Naive thymus-derived CD8-positive, alpha-beta T cell (primary cell): ENCODE measurements at regions not wholly inside any gene's neighbourhood (a gene's known extent, or its start where the extent isn't known, plus 50 kb on each side); places are given as distances from the start of the nearest gene placed in this dataset.

Experiments
- ATAC-seq, 2 donors: fragments of 150-1000 bp; cut with Tn5 transposase in 1 of 2; sonication (Bioruptor Pico), chemical (Tn5 transposase) in 1 of 2; 1 replicate in 1 of 2; 2 replicates in 1 of 2; pipeline ENCODE4 v1.10.0; 2021; ENCODE audit warnings: mild to moderate bottlenecking in 2 of 2, moderate library complexity in 2 of 2
- POLR2A ChIA-PET: fragments of 350-600 bp; sonication (Branson Sonifier 250); formaldehyde crosslinking; loops from one replicate; lab custom pipeline; 2021; ENCODE audit warnings: antibody characterized with exemption; lab: Charles Lee
- DNase-seq, 10 donors: peaks; one replicate each; pipeline versions ENCODE4 v3.0.0 to v3.0.0-alpha.2; 2020 to 2022
- H3K27ac Mint-ChIP-seq, 10 donors: one replicate each; pipeline ENCODE4 v1.8.0; 2020 to 2022; ENCODE audit warnings: mild to moderate bottlenecking in 10 of 10, mixed read lengths in 10 of 10, moderate library complexity in 4 of 10, inconsistent platforms in 1 of 10
- H3K27me3 Mint-ChIP-seq, 5 donors: one replicate each; pipeline ENCODE4 v1.8.0; 2021 to 2022; ENCODE audit warnings: mixed read lengths in 5 of 5
- H3K36me3 Mint-ChIP-seq, 3 donors: one replicate each; pipeline ENCODE4 v1.8.0; 2020 to 2022; ENCODE audit warnings: mixed read lengths in 3 of 3, mild to moderate bottlenecking in 2 of 3, inconsistent platforms in 1 of 3
- H3K4me1 Mint-ChIP-seq, 4 donors: one replicate each; pipeline ENCODE4 v1.8.0; 2021 to 2022; ENCODE audit warnings: mixed read lengths in 4 of 4
- H3K4me3 Mint-ChIP-seq, 10 donors: one replicate each; pipeline ENCODE4 v1.8.0; 2020 to 2022; ENCODE audit warnings: mild to moderate bottlenecking in 10 of 10, mixed read lengths in 10 of 10, moderate library complexity in 6 of 10, inconsistent platforms in 1 of 10
- H3K9me3 Mint-ChIP-seq, 9 donors: one replicate each; pipeline ENCODE4 v1.8.0; 2020 to 2022; ENCODE audit warnings: mixed read lengths in 9 of 9, mild to moderate bottlenecking in 3 of 9, inconsistent platforms in 1 of 9, moderate library complexity in 1 of 9

- POLR2A ChIA-PET = no interaction called here
- peaks cover 0 to 13% (median 0%) of the 10 kb centered on the region in 3 donors for H3K36me3 Mint-ChIP-seq
- DNase-seq (no peak), ATAC-seq (no peak)
- no peaks in the 10 kb centered on the region for H3K4me1 Mint-ChIP-seq
- H3K27me3 Mint-ChIP-seq = peaks cover 0 to 1% (median 0%) of the 10 kb centered on the region in 5 donors
- H3K9me3 Mint-ChIP-seq = peaks cover 10 to 28% (median 15%) of the 10 kb centered on the region in 9 donors
- no peak overlapping the region for H3K27ac Mint-ChIP-seq
- no peak overlapping the region for H3K4me3 Mint-ChIP-seq
Observed at GRCh38 chr5:87828545-87829216, 416.0 kb upstream of the CCNH start.

GRCh38 chr5:87827539-87827938 lies 414.8 kb upstream of the CCNH start:
- no peak overlapping the region for H3K4me3 Mint-ChIP-seq
- no peaks in the 10 kb centered on the region for H3K4me1 Mint-ChIP-seq
- peaks cover 0 to 10% (median 1%) of the 10 kb centered on the region in 5 donors for H3K27me3 Mint-ChIP-seq
- POLR2A ChIA-PET = no interaction called here
- ATAC-seq (no peak), DNase-seq (no peak)
- H3K27ac Mint-ChIP-seq = no peak overlapping the region
- H3K9me3 Mint-ChIP-seq = peaks cover 4 to 18% (median 8%) of the 10 kb centered on the region in 9 donors
- H3K36me3 Mint-ChIP-seq = peaks cover 0 to 5% (median 0%) of the 10 kb centered on the region in 3 donors

DNA sequence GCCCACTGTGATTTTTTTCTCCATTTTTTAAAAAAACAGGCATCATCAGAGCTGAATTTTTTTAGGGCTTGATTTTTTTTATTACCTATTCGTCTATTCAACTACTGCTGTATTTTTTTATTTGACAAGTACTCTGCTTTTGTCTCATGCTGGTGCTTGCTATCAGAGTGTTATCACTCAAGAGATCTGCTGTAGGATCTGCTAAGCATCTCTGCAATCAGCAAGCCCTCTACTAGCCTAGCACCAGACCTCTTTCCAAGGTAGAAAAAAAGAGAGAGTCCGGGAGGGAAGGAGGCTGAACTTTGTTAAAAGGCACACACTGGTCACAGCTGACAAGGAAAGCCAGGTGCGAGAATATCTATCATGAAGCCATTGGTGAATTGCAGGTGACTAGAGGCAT lies 413.8 kb upstream of the CCNH start:
- no peak for DNase-seq
- no peak for ATAC-seq
- POLR2A ChIA-PET = no interaction called here
- no peak overlapping the region for H3K27ac Mint-ChIP-seq
- peaks cover 0 to 10% (median 2%) of the 10 kb centered on the region in 5 donors for H3K27me3 Mint-ChIP-seq
- H3K36me3 Mint-ChIP-seq = no peaks in the 10 kb centered on the region
- H3K4me1 Mint-ChIP-seq = no peaks in the 10 kb centered on the region
- H3K9me3 Mint-ChIP-seq = peaks cover 0 to 9% (median 3%) of the 10 kb centered on the region in 9 donors
- no peak overlapping the region for H3K4me3 Mint-ChIP-seq

GRCh38 chr5:87825583-87825982 lies 412.9 kb upstream of the CCNH start:
- Mint-ChIP-seq H3K9me3 (peaks cover 0 to 6% (median 0%) of the 10 kb centered on the region in 9 donors), H3K4me3 (no peak overlapping the region), H3K27me3 (peaks cover 0 to 10% (median 2%) of the 10 kb centered on the region in 5 donors), H3K27ac (no peak overlapping the region), H3K4me1 (no peaks in the 10 kb centered on the region), H3K36me3 (no peaks in the 10 kb centered on the region)
- ATAC-seq = no peak
- POLR2A ChIA-PET = no interaction called here
- DNase-seq = no peak

- H3K9me3 Mint-ChIP-seq = peaks cover 0 to 4% (median 0%) of the 10 kb centered on the region in 9 donors
- POLR2A ChIA-PET = no interaction called here
- H3K36me3 Mint-ChIP-seq = no peaks in the 10 kb centered on the region
- no peak overlapping the region for H3K4me3 Mint-ChIP-seq
- DNase-seq (no peak), ATAC-seq (no peak)
- no peak overlapping the region for H3K27ac Mint-ChIP-seq
- no peaks in the 10 kb centered on the region for H3K4me1 Mint-ChIP-seq
- H3K27me3 Mint-ChIP-seq = peaks cover 0 to 1% (median 0%) of the 10 kb centered on the region in 5 donors
Observed at GRCh38 chr5:87807783-87808182, 395.1 kb upstream of the CCNH start.

DNA sequence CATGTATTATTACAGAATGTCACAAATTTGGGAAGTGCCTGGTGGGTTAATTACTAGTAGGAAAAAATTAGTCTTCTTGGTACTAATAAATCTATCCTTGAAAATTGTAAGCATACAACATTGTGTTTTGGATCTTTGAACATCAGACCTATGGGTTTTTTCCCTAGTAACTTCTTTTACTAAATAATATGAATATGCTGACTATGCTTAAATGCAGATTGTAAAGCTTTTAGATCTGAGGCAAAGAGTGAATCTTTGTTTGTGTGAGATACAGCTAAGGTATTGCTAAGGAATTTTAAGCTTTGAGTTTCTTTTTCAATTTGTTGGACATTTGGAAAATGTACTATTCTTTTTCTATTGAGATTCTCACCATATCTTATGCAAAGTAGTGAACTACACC lies 390.6 kb upstream of the CCNH start:
- no peaks in the 10 kb centered on the region for H3K36me3 Mint-ChIP-seq
- ATAC-seq = no peak

GRCh38 chr5:87791869-87792268 lies 379.1 kb upstream of the CCNH start:
- H3K4me3 Mint-ChIP-seq = no peak overlapping the region
- H3K4me1 Mint-ChIP-seq = no peaks in the 10 kb centered on the region
- POLR2A ChIA-PET = no interaction called here
- no peak for ATAC-seq
- no peak for DNase-seq
- H3K27me3 Mint-ChIP-seq = peaks cover 6 to 36% (median 16%) of the 10 kb centered on the region in 5 donors
- no peak overlapping the region for H3K27ac Mint-ChIP-seq
- no peaks in the 10 kb centered on the region for H3K36me3 Mint-ChIP-seq
- H3K9me3 Mint-ChIP-seq = no peaks in the 10 kb centered on the region

More for the DNA sequence above, 390.6 kb upstream of the CCNH start:
- no peak overlapping the region for H3K4me3 Mint-ChIP-seq
- POLR2A ChIA-PET = no interaction called here
- peaks cover 6 to 20% (median 7%) of the 10 kb centered on the region in 5 donors for H3K27me3 Mint-ChIP-seq
- H3K27ac Mint-ChIP-seq = no peak overlapping the region
- peaks cover 0 to 4% (median 0%) of the 10 kb centered on the region in 9 donors for H3K9me3 Mint-ChIP-seq
- DNase-seq = no peak
- H3K4me1 Mint-ChIP-seq = no peaks in the 10 kb centered on the region

- no peak overlapping the region for H3K27ac Mint-ChIP-seq
- POLR2A ChIA-PET = no interaction called here
- H3K4me3 Mint-ChIP-seq = no peak overlapping the region
- H3K9me3 Mint-ChIP-seq = no peaks in the 10 kb centered on the region
- no peak for ATAC-seq
- DNase-seq = no peak
- H3K4me1 Mint-ChIP-seq = no peaks in the 10 kb centered on the region
- H3K36me3 Mint-ChIP-seq = no peaks in the 10 kb centered on the region
- H3K27me3 Mint-ChIP-seq = peaks cover 10 to 21% (median 14%) of the 10 kb centered on the region in 5 donors
Observed at GRCh38 chr5:87788416-87788815, 375.7 kb upstream of the CCNH start.

- H3K4me3 Mint-ChIP-seq = no peak overlapping the region
- POLR2A ChIA-PET = no interaction called here
- ATAC-seq (no peak), DNase-seq (no peak)
- H3K9me3 Mint-ChIP-seq = no peaks in the 10 kb centered on the region
- H3K27me3 Mint-ChIP-seq = peaks cover 10 to 26% (median 14%) of the 10 kb centered on the region in 5 donors
- no peak overlapping the region for H3K27ac Mint-ChIP-seq
- H3K36me3 Mint-ChIP-seq = no peaks in the 10 kb centered on the region
- H3K4me1 Mint-ChIP-seq = no peaks in the 10 kb centered on the region
Observed at GRCh38 chr5:87787625-87788256, 375.0 kb upstream of the CCNH start.

DNA sequence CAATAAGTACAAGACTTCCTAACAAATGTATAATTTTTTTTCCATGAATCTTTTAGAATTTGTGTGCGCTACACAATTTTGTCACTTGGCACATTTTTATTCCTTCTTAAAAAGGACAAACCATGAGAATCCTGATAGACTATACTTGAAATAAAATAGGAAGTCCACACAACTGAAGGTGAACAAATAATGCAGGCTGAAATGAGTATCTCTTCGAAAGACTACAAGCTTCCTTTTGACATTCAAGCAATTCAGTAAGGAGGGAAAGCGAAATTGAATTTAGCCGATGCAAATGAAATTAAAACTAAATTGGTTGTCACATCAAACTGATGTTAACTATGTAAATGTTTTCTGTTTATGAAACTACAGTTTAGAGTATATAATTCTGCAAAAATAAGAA lies 374.4 kb upstream of the CCNH start:
- Mint-ChIP-seq H3K36me3 (no peaks in the 10 kb centered on the region), H3K9me3 (no peaks in the 10 kb centered on the region), H3K4me1 (no peaks in the 10 kb centered on the region), H3K27me3 (peaks cover 13 to 29% (median 14%) of the 10 kb centered on the region in 5 donors), H3K27ac (no peak overlapping the region), H3K4me3 (no peak overlapping the region)
- ATAC-seq = no peak
- DNase-seq = no peak
- POLR2A ChIA-PET = no interaction called here

- no peak overlapping the region for H3K27ac Mint-ChIP-seq
- no peaks in the 10 kb centered on the region for H3K9me3 Mint-ChIP-seq
- no peaks in the 10 kb centered on the region for H3K36me3 Mint-ChIP-seq
- H3K4me1 Mint-ChIP-seq = no peaks in the 10 kb centered on the region
- ATAC-seq = no peak
- H3K4me3 Mint-ChIP-seq = no peak overlapping the region
- DNase-seq = no peak
- POLR2A ChIA-PET = no interaction called here
- H3K27me3 Mint-ChIP-seq = peaks cover 17 to 35% (median 19%) of the 10 kb centered on the region in 5 donors
Observed at GRCh38 chr5:87786471-87786870, 373.7 kb upstream of the CCNH start.

GRCh38 chr5:87785554-87786335 lies 373.0 kb upstream of the CCNH start:
- ATAC-seq (no peak), DNase-seq (no peak)
- POLR2A ChIA-PET = no interaction called here
- Mint-ChIP-seq H3K27ac (no peak overlapping the region), H3K4me1 (peaks cover 0 to 3% (median 1%) of the 10 kb centered on the region in 4 donors), H3K9me3 (no peaks in the 10 kb centered on the region), H3K27me3 (peaks cover 19 to 42% (median 21%) of the 10 kb centered on the region in 5 donors), H3K4me3 (no peak overlapping the region), H3K36me3 (no peaks in the 10 kb centered on the region)
